ENCODE measurements at regions not wholly inside any gene's neighbourhood (a gene's known extent, or its start where the extent isn't known, plus 50 kb on each side); places are given as distances from the start of the nearest gene placed in this dataset.
"Not testable (repeated sequence)": the region's sequence is repeated elsewhere in the genome, so short reads cannot be mapped to it uniquely, and the experiment has no call there.

DNA sequence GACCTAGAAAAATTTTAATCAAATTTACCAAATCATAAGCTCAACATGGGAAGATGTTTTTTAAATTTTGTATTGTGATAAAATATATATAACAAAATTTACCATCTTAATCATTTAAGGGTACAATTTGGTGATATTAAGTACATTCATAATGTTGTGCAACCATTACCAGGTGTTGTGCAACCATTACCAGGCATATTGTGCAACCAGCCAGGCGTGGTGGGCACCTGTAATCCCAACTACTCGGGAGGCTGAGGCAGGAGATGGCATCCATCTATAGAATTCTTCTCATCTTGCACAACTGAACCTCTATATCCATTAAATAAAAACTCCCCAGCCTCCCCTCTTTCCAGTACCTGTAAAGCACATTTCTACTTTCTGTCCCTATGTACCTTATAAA lies 124.5 kb upstream of the SLC13A1 start:
- DNase-seq = no peak

DNA sequence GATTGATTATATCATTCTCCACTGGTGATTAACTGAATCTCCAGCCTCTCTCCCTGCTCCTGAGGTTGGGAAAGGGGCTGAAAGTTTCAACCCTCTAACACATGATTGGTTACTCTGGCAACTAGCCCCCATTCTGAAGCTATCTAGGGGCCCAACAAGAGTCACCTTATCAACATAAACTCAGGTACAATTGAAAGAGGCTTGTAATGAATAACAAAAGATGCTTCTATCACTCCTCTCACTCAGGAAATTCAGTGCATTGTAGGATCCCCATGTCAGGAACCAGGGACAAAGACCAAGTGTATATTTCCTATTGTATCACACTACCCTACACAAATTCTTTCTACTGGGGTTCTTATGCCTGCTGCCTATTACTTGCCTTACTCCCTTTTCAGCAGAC lies 123.9 kb upstream of the SLC13A1 start:
- no peak for DNase-seq

DNA sequence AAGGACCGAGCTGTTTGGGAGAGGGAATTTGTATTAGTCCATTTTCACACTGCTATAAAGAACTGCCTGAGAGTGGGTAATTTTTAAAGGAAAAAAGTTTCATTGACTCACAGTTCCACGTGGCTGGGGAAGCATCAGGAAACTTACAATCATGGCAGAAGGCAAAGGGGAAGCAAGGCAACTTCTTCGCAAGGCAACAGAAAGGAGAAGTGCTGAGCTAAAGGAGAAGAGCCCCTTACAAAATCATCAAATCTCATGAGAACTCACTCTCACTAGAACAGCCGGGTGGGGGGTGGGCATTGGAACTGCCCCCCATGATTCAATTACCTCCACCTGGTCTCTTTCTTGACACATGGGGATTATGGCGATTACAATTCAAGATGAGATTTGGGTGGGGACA lies 121.8 kb upstream of the SLC13A1 start:
- DNase-seq = not testable (repeated sequence)

DNA sequence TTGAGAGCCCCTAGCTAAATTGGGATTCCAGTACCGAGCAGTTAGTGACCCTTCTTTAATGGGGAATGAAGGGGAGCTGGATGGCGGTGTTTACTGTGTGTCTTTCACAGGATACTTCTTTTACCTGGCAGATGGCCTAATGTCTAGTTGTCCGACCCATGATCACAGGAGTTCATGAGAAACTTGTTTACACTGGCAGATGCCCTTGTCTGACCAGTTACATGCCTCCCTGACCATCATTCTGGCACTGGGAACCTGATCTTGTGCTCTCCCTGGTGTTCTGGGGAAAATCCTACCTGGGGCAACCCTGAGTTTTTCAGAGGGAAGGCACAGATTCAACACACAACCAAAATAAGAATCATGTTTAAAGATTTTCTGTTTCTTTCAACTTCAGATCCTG lies 120.1 kb upstream of the SLC13A1 start:
- DNase-seq = no peak

DNA sequence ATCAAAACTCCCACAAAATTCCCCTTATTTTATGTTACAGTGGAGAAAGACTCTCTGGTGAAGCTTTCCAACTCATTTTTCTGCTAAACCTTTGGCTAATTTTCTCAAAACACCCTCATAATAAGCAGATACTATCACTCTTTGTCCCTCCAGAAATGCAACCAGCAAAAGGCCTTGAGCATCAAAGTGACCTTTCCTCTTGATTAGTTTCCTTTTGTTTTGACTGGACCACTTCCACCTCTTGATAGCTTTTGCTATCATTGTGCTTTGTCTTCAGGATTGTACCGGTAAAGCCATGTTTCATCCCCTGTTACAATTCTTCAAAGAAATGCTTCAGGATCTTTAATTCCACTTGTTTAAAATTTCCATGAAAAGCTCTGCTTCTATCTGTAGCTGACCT lies 115.1 kb upstream of the SLC13A1 start:
- no peak for DNase-seq

DNA sequence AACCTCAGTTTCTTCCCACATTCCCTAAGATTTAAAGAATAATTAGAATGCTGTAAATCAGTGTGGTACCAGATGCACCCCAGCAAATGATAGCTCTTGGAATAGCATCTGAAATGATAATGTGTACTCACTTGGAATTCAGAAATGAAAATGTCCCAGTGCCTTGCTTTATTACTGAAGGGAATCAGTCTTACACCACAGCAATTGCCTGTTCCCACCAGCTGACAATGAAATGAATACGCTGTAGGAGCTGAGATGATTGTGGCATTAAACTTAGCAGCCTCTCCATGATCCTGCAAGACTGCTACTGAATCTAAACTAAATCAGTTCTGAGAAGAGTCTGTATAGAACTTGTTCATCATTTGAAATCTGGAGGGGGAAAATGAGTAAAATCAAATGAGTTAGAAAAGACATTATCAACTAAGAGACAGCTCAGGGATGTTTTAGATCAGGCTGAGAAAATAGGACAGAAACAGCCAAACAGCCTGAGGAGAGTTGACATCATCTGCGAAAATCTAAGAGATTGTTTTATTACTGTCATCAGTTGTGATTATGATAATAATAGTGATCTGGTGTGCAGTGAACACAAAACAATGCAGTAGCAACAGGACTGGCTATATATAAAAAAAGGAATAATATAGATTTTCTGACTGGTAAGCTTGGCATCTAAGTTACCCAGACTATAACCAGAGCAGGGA lies 108.6 kb upstream of the SLC13A1 start:
- DNase-seq = no peak

DNA sequence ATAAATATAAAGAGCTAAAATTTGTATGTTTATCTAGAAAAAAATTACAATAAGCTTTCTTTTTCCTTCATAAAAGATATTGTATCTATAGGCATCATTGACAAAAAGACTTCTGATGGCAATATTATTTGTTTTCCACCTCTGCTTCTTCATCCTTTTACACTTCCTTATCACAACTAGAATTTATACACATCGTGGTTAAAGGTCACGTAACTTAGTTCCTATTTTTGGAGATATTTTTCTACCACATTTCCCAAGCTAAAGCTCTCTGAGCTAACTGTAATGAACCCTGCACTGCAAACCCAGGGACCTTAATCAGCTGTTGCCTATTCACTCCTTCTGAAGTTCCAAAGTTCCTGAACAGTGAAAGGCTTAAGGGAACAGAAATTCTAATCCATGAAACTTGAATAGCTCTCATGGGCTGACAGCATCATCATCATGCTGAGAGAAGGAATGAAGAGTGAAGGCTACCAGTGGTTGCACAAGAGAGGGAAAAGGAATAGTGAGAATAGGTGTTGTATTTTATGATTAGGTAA lies 106.1 kb upstream of the SLC13A1 start:
- no peak for DNase-seq

DNA sequence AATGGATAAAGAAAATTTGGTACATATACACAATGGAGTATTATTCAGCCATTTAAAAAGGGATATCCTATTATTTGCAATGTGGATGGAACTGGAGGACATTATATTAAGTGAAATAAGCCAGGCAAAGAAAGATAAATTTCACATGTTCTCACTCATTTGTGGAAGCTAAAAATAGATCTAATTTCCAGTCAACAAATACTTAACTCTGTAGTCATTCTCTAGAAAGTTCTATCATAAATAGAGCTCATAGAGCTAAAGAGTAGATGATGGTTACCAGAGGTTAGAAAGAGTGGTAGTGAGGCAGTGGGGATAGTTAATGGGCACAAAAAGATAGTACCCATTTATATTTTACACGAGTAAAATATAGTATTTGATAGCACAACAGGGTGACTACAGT lies 104.2 kb upstream of the SLC13A1 start:
- DNase-seq = no peak

DNA sequence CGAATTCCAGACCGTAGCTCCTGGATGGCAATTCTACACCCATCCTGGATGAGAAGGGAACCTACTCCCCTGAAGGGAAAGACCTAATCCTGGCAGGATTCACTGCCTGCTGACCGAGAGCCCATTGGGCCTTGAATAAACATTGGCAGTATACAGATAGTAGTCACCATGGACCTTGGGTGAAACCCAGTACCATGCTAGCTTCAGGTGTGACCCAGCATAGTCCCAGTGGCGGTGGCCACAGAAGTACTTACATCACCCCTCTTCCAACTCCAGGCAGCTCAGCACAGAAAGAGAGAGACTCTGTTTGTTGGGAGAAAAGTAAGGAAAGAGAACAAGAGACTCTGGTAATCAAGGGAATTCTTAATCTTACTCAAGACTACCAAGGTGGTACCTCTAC lies 97.2 kb upstream of the SLC13A1 start:
- DNase-seq = no peak

DNA sequence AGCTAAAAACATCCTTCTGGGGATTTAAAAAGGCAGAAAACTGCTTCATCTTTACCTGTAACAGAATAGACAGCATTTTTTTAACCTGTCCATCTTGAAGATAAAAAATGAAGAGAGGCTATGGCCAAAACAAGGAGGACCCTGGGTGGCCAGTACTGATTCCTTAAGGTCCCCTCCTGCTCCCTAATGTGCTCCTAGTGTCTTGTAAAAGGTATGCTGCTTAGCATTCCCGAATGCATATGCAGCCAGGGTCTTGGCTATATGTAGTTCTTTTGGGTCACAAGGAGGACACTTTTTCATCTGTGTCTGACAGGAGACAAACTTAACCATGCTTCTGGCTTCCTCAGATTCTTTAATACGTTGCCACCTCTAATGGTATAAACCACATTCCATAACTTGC lies 93.9 kb upstream of the SLC13A1 start:
- no peak for DNase-seq

DNA sequence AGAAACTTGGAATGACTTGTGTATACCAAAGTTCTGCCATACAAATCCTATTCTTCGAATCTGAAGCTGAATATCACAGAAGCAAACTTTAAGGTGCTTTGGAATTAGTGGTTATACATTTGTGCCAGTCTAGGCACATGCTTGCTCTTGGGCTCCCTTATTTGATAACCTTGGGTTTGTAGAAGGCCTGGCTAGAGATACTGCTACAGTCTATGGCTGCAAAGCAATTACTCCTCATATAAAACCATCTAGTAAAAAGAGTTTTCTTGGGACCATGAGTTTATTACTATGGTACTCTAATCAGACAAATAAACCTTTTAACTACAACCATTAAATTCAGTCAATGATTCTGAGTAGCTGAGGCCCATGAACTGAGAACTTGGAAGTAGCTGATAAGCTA lies 92.5 kb upstream of the SLC13A1 start:
- no peak for DNase-seq

DNA sequence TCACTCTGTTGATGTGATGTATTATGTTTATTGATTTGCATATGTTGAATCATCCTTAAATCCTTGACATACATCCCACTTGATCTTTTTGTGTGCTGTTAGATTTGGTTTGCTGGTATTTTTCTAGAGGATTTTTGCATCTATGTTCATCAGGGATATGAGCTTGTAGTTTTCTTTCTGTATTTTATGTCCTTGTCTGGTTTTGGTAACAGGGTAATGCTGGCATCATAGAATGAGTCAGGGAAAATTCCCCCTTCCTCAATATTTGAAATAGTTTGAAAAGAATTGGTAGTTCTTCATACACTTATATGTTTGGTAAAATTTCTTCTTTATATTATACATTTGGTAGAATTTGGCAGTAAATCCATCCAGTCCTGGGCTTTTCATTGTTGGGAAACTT lies 89.4 kb upstream of the SLC13A1 start:
- DNase-seq = no peak

DNA sequence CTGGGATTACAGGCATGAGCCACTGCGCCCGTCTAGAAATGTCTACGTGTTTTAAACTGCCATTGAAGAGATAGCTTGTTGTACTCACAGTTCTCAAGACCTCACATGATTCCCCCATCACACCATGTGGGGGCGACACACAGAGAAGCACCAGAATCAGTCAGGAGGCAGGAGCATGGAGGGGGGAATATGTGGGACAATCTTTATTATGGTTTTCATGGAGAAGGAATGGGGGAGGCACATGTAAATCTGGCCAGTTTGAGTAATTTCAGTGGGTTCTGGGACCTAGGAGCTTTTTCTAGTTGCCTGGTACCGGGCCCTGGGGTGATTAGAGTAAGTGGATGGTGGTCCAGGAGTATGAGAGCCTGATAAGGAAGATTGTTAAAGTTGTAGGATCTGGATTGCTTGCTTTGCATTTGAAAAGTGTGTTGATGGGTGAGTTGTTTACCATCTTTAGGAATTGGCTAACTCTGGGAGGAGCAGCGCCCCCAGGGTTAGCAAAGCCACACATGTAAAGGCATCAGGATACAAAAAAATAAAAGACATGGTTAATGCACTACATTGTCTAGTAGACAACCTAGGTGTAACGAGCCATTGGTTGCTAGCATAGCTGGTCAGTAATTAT lies 85.4 kb upstream of the SLC13A1 start:
- DNase-seq = no peak

DNA sequence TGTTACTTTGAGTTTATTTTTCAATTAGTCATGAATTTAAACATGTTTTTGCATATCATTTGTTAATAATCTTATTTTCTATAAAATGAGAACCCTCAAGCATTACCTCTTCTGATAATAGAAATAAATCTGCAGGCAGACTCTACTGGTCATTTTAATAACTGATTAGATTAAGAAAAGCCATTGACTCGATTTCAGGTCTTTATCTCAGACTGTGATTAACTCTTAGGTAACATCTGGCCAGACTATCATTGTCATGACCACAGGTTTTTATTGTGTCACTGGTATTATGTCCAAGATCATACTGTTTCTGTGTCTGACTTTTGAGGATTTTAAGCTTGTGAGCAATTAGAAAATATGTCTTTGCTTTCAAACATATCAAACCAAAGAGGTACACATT lies 83.6 kb upstream of the SLC13A1 start:
- DNase-seq = no peak

DNA sequence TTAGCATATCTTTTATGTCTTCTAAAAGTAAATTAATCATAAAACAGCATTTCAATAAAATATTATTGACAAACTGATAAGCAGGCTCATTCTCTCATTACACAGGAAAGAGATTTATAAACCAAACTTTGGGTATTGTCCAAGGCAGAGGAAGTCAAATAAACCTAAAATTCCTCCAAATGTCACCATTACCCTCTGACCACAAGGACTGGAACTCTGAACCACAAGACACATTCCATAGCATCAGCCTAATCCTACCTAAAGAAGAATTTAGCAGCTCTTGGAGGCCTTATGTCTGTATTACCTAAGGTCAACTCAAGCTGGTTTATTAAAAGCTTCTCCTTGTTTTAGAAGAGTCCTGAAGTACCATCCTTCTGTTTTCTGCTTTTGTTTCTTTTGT lies 82.4 kb upstream of the SLC13A1 start:
- DNase-seq = no peak

DNA sequence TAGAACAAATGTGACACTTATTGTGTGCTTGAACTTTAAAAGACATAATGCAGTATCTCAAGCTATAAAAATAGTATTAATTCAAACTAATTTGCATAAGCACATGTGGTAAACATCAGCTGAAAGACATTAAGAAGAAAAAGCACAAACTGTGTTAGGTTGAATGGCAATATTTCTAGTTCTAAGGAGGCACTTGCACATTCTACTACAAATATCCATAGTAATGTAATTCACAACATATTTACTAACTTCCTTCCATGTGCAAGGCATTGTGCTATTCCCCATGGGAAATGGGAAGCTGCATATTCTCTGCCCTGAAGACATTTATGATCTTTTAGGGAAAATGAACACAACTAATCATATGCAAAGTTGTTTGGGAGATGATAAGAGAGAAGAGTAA lies 80.2 kb upstream of the SLC13A1 start:
- DNase-seq = no peak

DNA sequence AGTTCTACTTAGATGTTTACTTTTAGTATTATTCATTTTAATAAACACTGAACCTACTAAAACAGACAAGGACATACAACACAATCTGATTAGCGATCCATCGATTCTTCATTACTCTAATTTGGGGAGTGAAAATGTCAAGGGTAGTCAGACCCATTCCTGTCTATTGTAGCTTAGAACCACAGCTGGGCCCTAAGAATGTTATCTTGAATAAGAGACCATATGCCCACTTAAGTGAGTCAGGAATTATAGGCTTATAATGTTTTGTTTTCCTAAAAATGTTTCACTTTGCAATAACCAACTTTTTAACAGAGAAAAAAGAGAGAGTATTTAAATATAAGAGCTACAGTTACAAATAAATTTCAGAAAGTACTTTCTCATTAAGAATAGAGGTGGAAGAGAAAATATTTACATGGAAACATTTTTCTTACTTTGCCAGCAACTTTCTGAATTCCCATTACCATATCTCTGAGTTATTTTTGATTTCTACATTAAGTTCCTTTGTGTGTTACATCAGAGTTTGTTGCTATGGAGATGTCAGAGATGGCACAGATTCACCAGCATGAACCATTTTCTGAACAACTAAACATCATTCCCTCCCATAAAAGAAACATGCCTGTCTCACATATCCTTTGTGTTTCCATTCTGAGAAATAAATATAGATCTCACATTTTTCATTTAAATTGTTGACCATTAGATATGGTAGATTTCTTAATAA lies 75.4 kb upstream of the SLC13A1 start:
- no peak for DNase-seq

DNA sequence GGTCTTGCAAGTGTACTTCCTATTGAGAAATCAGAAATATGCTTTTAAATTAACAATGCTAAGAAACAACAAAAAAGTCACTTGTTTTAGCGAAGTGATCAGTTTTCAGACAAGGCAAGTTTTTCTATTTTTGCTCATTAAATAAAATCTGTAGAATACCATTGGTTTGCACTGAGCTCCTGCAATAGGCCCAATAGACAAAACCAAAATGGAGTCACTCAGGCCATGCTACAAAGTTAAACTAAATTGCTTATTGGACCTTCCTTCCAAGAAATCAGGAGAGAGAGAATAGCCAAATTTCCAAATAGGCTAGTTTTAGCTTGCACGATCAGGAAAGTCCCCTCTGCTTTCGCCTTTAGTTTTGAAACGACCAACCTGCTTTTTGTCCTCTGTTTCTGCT lies 73.4 kb upstream of the SLC13A1 start:
- DNase-seq = no peak

DNA sequence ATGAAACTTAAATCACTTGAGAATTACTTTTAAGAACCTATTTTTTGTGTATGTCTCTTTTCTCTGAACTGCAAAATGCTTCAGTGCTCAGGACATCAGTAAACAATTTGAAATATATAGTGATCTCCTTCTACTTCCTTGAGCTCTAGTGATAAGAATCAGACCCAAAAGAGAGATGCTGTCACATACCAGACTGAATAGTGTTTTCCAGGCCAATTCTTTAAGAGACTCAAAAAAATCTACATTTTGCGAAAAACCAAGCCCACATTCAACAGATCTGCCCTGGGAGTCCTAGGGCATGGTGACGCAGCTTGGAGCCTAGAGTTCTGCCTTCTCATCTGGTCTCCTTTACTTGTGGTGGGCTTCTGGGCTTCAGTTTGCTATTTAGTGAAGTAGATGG lies 72.1 kb upstream of the SLC13A1 start:
- no peak for DNase-seq

DNA sequence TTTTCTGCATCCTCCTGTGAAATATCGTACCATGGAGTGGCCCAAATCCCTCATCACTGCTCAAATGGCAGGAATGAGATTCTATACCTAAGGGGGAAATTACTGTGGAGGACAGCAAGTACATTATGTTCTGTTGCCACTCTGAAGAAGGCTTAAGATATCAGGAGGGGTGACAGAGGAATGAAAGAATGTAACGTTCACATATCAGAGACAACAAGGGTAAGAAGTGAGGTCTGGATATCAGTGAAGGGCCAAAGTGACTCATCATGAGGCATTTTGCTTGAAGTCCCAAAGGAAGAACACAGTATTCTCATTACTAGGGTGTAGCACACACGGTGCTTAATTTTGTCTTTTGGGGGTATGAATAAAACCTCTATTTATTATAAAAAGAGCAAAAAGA lies 71.5 kb upstream of the SLC13A1 start:
- DNase-seq = no peak

DNA sequence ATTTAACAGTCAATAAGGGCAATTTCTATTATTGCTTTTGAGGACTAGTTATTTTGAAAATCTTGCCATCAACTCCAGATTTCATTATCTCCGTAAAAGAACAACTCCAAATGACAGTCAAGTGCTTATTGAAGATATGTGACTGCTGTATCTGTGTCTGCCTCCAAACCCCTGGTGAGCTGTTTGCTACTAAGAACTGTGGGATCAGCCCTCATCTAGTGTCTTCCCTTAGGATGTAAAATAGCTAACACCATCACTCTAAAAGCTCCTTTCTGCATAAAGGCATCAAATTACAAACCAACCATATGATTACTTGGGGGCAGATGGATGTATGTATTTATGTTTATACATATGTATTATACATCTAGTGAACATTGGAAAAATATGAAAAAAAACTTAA lies 70.8 kb upstream of the SLC13A1 start:
- DNase-seq = no peak

DNA sequence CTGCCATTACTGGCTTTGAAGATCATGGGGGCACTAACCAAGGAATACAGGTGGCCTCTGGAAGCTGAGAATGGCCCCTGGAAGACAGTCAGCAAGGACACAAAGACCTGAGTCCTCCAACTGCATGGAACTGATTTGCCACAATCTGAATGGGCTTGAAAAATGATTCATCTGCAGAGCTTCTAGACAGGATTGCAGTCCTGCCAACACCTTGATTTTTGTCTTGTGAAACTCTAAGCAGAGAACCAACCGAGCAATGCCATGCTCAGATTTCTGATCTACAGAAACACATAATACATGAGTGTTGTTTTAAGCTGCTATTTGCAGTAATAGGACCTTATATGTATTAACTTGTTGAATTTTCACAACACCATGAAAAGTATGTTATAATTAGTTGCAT lies 66.1 kb upstream of the SLC13A1 start:
- no peak for DNase-seq

DNA sequence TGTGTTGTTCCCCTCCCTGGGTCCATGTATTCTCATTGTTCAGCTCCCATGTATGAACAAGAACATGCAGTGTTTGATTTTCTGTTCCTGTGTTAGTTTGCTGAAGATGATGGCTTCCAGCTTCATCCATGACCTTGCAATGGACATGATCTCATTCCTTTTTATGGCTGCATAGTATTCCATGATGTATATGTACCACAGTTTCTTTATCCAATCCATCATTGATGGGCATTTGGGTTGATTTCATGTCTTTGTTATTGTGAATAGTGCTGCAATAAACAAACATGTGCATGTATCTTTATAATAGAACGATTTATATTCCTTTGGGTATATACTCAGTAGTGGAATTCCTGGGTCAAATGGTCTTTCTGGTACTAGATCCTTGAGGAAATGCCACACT lies 65.1 kb upstream of the SLC13A1 start:
- not testable (repeated sequence) for DNase-seq

All from amygdala (tissue), 56 donors.